ENCODE measurements at regions not wholly inside any gene's neighbourhood (a gene's known extent, or its start where the extent isn't known, plus 50 kb on each side); places are given as distances from the start of the nearest gene placed in this dataset.
"Not testable (repeated sequence)": the region's sequence is repeated elsewhere in the genome, so short reads cannot be mapped to it uniquely, and the experiment has no call there.

GRCh38 chrX:42442745-42443144 lies 335.2 kb downstream of the PPP1R2C start:
- no peak for DNase-seq (ENCODE audit: low spot score)

- no peak for DNase-seq (ENCODE audit: low spot score)
Measured at GRCh38 chrX:42437211-42437610, 340.8 kb downstream of the PPP1R2C start.

- no peak for DNase-seq (ENCODE audit: low spot score)
Measured at GRCh38 chrX:42434458-42435166, 343.4 kb downstream of the PPP1R2C start.

- no peak for DNase-seq (ENCODE audit: low spot score)
Measured at GRCh38 chrX:42432552-42432951, 345.4 kb downstream of the PPP1R2C start.

- no peak for DNase-seq (ENCODE audit: low spot score)
Measured at GRCh38 chrX:42422961-42423360, 355.0 kb downstream of the PPP1R2C start.

- no peak for DNase-seq (ENCODE audit: low spot score)
Measured at GRCh38 chrX:42420426-42420825, 357.5 kb downstream of the PPP1R2C start.

GRCh38 chrX:42415636-42416035 lies 362.3 kb downstream of the PPP1R2C start:
- no peak for DNase-seq (ENCODE audit: low spot score)

- no peak for DNase-seq (ENCODE audit: low spot score)
Measured at GRCh38 chrX:42414057-42414456, 363.9 kb downstream of the PPP1R2C start.

- no peak for DNase-seq (ENCODE audit: low spot score)
Measured at GRCh38 chrX:42399632-42400024, 378.3 kb downstream of the PPP1R2C start.

- no peak for DNase-seq (ENCODE audit: low spot score)
Measured at GRCh38 chrX:42398967-42399631, 378.9 kb downstream of the PPP1R2C start.

GRCh38 chrX:42396136-42396535 lies 381.8 kb downstream of the PPP1R2C start:
- no peak for DNase-seq (ENCODE audit: low spot score)

- DNase-seq (ENCODE audit: low spot score), result no peak
Measured at GRCh38 chrX:42392846-42393245, 385.1 kb downstream of the PPP1R2C start.

- DNase-seq (ENCODE audit: low spot score), result no peak
Measured at GRCh38 chrX:42386681-42387080, 391.3 kb downstream of the PPP1R2C start.

GRCh38 chrX:42385730-42386129 lies 392.2 kb downstream of the PPP1R2C start:
- peak; percentile 25 for DNase-seq (ENCODE audit: low spot score)

- no peak for DNase-seq (ENCODE audit: low spot score)
Measured at GRCh38 chrX:42384956-42385355, 393.0 kb downstream of the PPP1R2C start.

- DNase-seq (ENCODE audit: low spot score), result no peak
Measured at GRCh38 chrX:42378857-42379256, 399.1 kb downstream of the PPP1R2C start.

GRCh38 chrX:42375086-42375485 lies 402.9 kb downstream of the PPP1R2C start:
- DNase-seq (ENCODE audit: low spot score), result no peak

- no peak for DNase-seq (ENCODE audit: low spot score)
Measured at GRCh38 chrX:42366181-42366580, 411.8 kb downstream of the PPP1R2C start.

- no peak for DNase-seq (ENCODE audit: low spot score)
Measured at GRCh38 chrX:42362219-42362618, 415.7 kb downstream of the PPP1R2C start.

- not testable (repeated sequence) for DNase-seq (ENCODE audit: low spot score)
Measured at GRCh38 chrX:42342981-42343380, 419.6 kb upstream of the CASK start.
